ENCODE measurements at regions not wholly inside any gene's neighbourhood (a gene's known extent, or its start where the extent isn't known, plus 50 kb on each side); places are given as distances from the start of the nearest gene placed in this dataset.

DNA sequence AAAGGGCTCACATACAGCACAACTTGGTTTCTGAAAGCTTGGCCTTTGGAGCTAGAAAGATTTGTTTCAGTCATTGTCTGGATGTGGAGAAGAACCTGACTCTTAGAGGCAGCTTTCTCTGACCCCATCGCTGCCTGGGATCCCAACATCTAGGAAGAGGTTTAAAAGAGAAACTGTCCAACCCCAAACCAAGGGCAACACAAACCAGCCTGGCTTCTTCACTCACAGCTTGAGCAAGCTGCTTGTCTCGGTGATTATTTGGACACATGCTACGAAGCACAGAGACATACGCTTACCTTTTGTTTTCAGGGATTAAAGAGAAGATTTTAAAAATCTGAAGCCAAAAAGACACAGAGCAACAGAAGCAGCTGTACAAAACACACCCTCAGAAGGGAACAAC, 109.8 kb downstream of the ETS2 start:
- TF ChIP-seq FOXM1 (IDR thresholded peaks at IDR 0.05; ENCODE audit: borderline replicate concordance, low read depth) (no peak), EGR1 (IDR thresholded peaks at IDR 0.05) (no peak), USF1 (IDR thresholded peaks at IDR 0.05) (no peak), CREB1 (IDR thresholded peaks at IDR 0.05; ENCODE audit: low read depth) (no peak), EP300 (IDR thresholded peaks at IDR 0.05; ENCODE audit: borderline replicate concordance) (no peak), RAD21 (IDR thresholded peaks at IDR 0.05; ENCODE audit: low read depth) (no peak), NFIC (IDR thresholded peaks at IDR 0.05) (no peak)

DNA sequence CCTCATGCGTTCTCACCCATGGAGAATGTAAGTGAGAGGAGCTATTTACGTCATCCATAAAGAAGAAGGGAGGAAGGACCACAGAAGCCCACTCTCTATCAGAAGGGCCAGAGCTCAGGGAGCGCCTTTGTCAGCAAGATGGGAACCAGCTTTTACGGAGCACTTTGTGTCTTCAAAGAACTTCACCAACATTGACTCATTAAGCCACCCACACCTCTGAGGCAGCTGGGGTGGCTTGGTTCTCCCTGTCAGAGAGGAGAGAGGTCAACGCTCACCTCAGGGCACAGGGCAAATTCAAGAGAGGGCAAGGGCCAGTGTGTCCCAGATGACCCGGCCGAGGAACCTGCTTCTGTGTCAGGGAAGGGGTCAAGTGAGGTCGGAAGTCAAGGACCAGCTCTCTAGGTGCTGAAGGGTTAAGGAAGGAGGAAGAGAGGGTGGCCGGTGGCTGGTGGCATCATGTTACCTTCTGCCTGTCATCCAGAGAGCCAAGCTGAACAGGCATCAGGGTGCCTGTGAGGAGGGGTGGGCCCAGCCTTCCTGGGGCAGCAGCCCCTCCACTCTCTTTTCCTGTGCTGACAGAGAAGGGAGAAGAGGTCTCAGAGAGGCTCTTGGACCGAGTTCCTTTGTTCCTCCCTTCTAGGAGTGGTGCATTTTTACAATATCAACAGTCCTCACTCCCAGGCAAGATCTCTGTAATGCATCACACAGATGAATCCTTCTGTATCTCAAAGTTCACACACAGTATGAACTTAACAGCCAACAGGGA, 109.0 kb downstream of the ETS2 start:
- TF ChIP-seq, protein P1, sequence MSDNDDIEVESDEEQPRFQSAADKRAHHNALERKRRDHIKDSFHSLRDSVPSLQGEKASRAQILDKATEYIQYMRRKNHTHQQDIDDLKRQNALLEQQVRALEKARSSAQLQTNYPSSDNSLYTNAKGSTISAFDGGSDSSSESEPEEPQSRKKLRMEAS (IDR thresholded peaks at IDR 0.05), result no peak
- TF ChIP-seq TEAD4 (IDR thresholded peaks at IDR 0.05) (no peak), USF1 (IDR thresholded peaks at IDR 0.05) (no peak), CREB1 (IDR thresholded peaks at IDR 0.05; ENCODE audit: low read depth) (no peak), EGR1 (IDR thresholded peaks at IDR 0.05) (no peak), ZBTB7A (IDR thresholded peaks at IDR 0.05; ENCODE audit: low read depth) (0 out of 2 replicates have a peak, but pooled peaks have one; percentile 61), CEBPB (IDR thresholded peaks at IDR 0.05) (no peak), FOXM1 (IDR thresholded peaks at IDR 0.05; ENCODE audit: borderline replicate concordance, low read depth) (no peak)

- TF ChIP-seq NFIC (IDR thresholded peaks at IDR 0.05), result no peak
Observed at GRCh38 chr21:38913893-38914527, 108.3 kb downstream of the ETS2 start.

DNA sequence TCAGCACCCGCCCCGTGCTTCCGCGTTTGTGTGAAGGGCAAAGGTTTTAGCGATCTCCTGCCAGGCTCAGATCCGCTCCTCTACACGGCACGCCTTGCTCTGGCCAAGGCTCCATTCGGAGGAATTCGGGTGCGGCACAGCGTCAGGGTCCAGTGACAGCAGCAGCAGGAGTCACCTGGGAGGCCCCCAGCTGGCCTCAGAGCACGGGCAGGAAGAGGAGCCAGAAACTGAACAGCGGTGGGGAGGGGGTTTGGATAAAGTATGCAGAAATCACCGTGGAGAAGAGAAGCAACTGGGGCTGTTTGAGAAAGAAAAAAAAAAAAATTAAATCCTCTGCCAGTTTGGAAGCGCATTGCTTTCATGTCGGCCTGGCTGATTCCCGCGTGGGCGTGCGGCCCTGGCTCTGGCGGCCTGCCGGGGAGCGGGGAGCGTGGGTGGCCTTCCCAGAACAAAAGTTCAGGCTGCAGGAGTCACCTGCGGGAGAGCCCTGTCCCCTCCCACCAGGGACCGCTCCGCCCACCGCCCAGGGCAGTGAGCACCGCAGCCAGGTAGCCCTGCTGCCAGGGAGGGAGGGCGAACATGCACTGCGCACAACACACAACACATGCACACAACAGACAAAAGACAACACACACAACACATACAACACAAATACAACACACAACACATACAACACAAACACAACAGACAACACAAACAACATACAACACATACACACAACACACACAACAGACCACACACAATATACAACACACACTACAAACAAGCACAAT, 107.6 kb downstream of the ETS2 start:
- TF ChIP-seq YY1 (IDR thresholded peaks at IDR 0.05; ENCODE audit: low read depth), result peak; percentile 39; the same call in 1 of the 2 replicates
- 0 out of 2 replicates have a peak, but pooled peaks have one; percentile 29 for TF ChIP-seq TAF1 (IDR thresholded peaks at IDR 0.05; ENCODE audit: low read depth)
- TF ChIP-seq, protein P2, sequence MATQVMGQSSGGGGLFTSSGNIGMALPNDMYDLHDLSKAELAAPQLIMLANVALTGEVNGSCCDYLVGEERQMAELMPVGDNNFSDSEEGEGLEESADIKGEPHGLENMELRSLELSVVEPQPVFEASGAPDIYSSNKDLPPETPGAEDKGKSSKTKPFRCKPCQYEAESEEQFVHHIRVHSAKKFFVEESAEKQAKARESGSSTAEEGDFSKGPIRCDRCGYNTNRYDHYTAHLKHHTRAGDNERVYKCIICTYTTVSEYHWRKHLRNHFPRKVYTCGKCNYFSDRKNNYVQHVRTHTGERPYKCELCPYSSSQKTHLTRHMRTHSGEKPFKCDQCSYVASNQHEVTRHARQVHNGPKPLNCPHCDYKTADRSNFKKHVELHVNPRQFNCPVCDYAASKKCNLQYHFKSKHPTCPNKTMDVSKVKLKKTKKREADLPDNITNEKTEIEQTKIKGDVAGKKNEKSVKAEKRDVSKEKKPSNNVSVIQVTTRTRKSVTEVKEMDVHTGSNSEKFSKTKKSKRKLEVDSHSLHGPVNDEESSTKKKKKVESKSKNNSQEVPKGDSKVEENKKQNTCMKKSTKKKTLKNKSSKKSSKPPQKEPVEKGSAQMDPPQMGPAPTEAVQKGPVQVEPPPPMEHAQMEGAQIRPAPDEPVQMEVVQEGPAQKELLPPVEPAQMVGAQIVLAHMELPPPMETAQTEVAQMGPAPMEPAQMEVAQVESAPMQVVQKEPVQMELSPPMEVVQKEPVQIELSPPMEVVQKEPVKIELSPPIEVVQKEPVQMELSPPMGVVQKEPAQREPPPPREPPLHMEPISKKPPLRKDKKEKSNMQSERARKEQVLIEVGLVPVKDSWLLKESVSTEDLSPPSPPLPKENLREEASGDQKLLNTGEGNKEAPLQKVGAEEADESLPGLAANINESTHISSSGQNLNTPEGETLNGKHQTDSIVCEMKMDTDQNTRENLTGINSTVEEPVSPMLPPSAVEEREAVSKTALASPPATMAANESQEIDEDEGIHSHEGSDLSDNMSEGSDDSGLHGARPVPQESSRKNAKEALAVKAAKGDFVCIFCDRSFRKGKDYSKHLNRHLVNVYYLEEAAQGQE (IDR thresholded peaks at IDR 0.05; ENCODE audit: low read depth), result no peak
- TF ChIP-seq TCF12 (IDR thresholded peaks at IDR 0.05; ENCODE audit: low read depth), result peak; percentile 94
- no peak for TF ChIP-seq CREB1 (IDR thresholded peaks at IDR 0.05; ENCODE audit: low read depth)
- TF ChIP-seq EP300 (IDR thresholded peaks at IDR 0.05; ENCODE audit: borderline replicate concordance), result peak; percentile 86
- TF ChIP-seq NFIC (IDR thresholded peaks at IDR 0.05), result peak; percentile 89
- peak; percentile 77; the same call in 1 of the 2 replicates for TF ChIP-seq FOXM1 (IDR thresholded peaks at IDR 0.05; ENCODE audit: borderline replicate concordance, low read depth)
- TF ChIP-seq, protein P1 (IDR thresholded peaks at IDR 0.05), result peak; percentile 79
- TF ChIP-seq ZBTB7A (IDR thresholded peaks at IDR 0.05; ENCODE audit: low read depth), result peak; percentile 88; the same call in 1 of the 2 replicates
- no peak; the same call in 1 of the 2 replicates for TF ChIP-seq CEBPB (IDR thresholded peaks at IDR 0.05)
- TF ChIP-seq EGR1 (IDR thresholded peaks at IDR 0.05), result peak; percentile 100
- TF ChIP-seq RAD21 (IDR thresholded peaks at IDR 0.05; ENCODE audit: low read depth), result peak; percentile 29; the same call in 1 of the 2 replicates
- peak; percentile 95 for TF ChIP-seq TEAD4 (IDR thresholded peaks at IDR 0.05)
- peak; percentile 73 for TF ChIP-seq USF1 (IDR thresholded peaks at IDR 0.05)

DNA sequence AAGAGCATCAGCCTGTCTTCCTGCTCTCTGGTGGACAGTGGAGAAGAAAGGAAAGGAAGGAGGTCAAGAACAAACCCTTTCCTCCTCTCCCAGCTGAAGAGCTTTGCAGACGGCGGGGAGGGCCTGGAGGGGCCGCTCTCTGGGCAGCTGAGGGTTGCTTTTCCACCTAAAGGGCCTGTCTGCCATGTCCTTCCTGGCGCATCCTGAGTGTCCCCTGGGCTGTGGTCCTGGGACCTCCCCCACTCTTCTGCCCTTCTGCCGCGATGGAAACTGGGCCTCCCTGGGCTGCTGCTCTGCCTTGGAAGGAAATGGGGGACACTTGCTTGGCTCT, 107.0 kb downstream of the ETS2 start:
- 0 out of 2 replicates have a peak, but pooled peaks have one; percentile 4 for TF ChIP-seq TAF1 (IDR thresholded peaks at IDR 0.05; ENCODE audit: low read depth)
- TF ChIP-seq NFIC (IDR thresholded peaks at IDR 0.05), result no peak
- TF ChIP-seq CREB1 (IDR thresholded peaks at IDR 0.05; ENCODE audit: low read depth), result no peak
- no peak for TF ChIP-seq FOXM1 (IDR thresholded peaks at IDR 0.05; ENCODE audit: borderline replicate concordance, low read depth)
- TF ChIP-seq EGR1 (IDR thresholded peaks at IDR 0.05), result no peak
- no peak for TF ChIP-seq RAD21 (IDR thresholded peaks at IDR 0.05; ENCODE audit: low read depth)
- TF ChIP-seq, protein P1 (IDR thresholded peaks at IDR 0.05), result no peak

DNA sequence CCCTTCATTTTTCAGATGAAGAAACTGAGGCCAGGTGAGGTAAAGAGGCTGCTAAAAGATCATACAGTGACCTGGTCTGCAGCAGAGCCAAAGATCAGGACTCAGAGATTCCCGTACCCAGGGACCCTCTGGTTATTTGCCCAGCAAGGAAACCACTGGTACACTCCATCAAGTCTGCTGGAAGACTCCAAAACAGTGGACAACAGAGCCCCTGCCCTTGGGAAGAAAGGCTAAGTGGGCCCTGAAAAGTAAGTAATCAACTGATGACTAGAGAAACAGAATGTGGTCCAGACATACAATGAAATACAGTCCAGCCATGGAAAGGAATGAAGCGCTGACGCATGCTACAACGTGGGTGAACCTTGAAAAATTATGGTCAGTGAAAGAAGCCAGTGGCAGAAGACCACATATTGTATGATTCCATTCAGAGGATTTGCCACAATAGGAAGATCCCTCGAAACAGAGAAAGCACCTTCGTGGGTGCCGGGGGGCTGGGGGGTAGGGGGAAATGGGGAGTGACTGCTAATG, 106.4 kb downstream of the ETS2 start:
- TF ChIP-seq, protein P2 (IDR thresholded peaks at IDR 0.05; ENCODE audit: low read depth), result no peak
- TF ChIP-seq TAF1 (IDR thresholded peaks at IDR 0.05; ENCODE audit: low read depth) (no peak), CEBPB (IDR thresholded peaks at IDR 0.05) (no peak), USF1 (IDR thresholded peaks at IDR 0.05) (no peak), EP300 (IDR thresholded peaks at IDR 0.05; ENCODE audit: borderline replicate concordance) (no peak), NFIC (IDR thresholded peaks at IDR 0.05) (no peak), TCF12 (IDR thresholded peaks at IDR 0.05; ENCODE audit: low read depth) (no peak), YY1 (IDR thresholded peaks at IDR 0.05; ENCODE audit: low read depth) (no peak), EGR1 (IDR thresholded peaks at IDR 0.05) (no peak), RAD21 (IDR thresholded peaks at IDR 0.05; ENCODE audit: low read depth) (no peak), FOXM1 (IDR thresholded peaks at IDR 0.05; ENCODE audit: borderline replicate concordance, low read depth) (no peak), CREB1 (IDR thresholded peaks at IDR 0.05; ENCODE audit: low read depth) (no peak), TEAD4 (IDR thresholded peaks at IDR 0.05) (no peak), ZBTB7A (IDR thresholded peaks at IDR 0.05; ENCODE audit: low read depth) (no peak)
- TF ChIP-seq, protein P1 (IDR thresholded peaks at IDR 0.05), result no peak

Measured in Ishikawa (cell line).